ENCODE measurements at regions not wholly inside any gene's neighbourhood (a gene's known extent, or its start where the extent isn't known, plus 50 kb on each side); places are given as distances from the start of the nearest gene placed in this dataset.

- no peak for DNase-seq (ENCODE audit: low read depth in 1 of 2, low spot score in 1 of 2)
- no peak for TF ChIP-seq CTCF (IDR thresholded peaks at IDR 0.05; ENCODE audit: insufficient read depth, low read length)
- no peak for TF ChIP-seq REST (IDR thresholded peaks at IDR 0.05; ENCODE audit: insufficient replicate concordance, low read depth)
- TF ChIP-seq SPI1 (IDR thresholded peaks at IDR 0.05; ENCODE audit: borderline replicate concordance, low read depth) = no peak
- no peak for TF ChIP-seq POLR2AphosphoS5 (IDR thresholded peaks at IDR 0.05; ENCODE audit: low read depth)
- TF ChIP-seq GABPA (IDR thresholded peaks at IDR 0.05; ENCODE audit: low read depth) = no peak
- H3K27ac ChIP-seq (replicated peaks) = no peak overlapping the region
- H3K27me3 ChIP-seq (ENCODE audit: insufficient read depth, poor library complexity, severe bottlenecking) = peaks cover 2% of the 10 kb centered on the region
- no peak overlapping the region for H3K4me3 ChIP-seq (replicated peaks; ENCODE audit: insufficient read depth, low read length)
These were observed 370.2 kb downstream of the DUSP10 start for GRCh38 chr1:221371705-221372104.

- Histone ChIP-seq H3K4me3 (replicated peaks; ENCODE audit: insufficient read depth, low read length) (no peak overlapping the region), H3K27me3 (ENCODE audit: insufficient read depth, poor library complexity, severe bottlenecking) (peaks cover 2% of the 10 kb centered on the region), H3K27ac (replicated peaks) (no peak overlapping the region)
- TF ChIP-seq SPI1 (IDR thresholded peaks at IDR 0.05; ENCODE audit: borderline replicate concordance, low read depth) (no peak), GABPA (IDR thresholded peaks at IDR 0.05; ENCODE audit: low read depth) (no peak), CTCF (IDR thresholded peaks at IDR 0.05; ENCODE audit: insufficient read depth, low read length) (no peak), POLR2AphosphoS5 (IDR thresholded peaks at IDR 0.05; ENCODE audit: low read depth) (no peak), REST (IDR thresholded peaks at IDR 0.05; ENCODE audit: insufficient replicate concordance, low read depth) (no peak)
- no peak for DNase-seq (ENCODE audit: low read depth in 1 of 2, low spot score in 1 of 2)
These were observed 368.1 kb downstream of the DUSP10 start for GRCh38 chr1:221373795-221374194.

- H3K27ac ChIP-seq (replicated peaks) = no peak overlapping the region
- TF ChIP-seq GABPA (IDR thresholded peaks at IDR 0.05; ENCODE audit: low read depth) = no peak
- TF ChIP-seq SPI1 (IDR thresholded peaks at IDR 0.05; ENCODE audit: borderline replicate concordance, low read depth) = no peak
- TF ChIP-seq CTCF (IDR thresholded peaks at IDR 0.05; ENCODE audit: insufficient read depth, low read length) = no peak
- no peak for TF ChIP-seq REST (IDR thresholded peaks at IDR 0.05; ENCODE audit: insufficient replicate concordance, low read depth)
- no peak for TF ChIP-seq POLR2AphosphoS5 (IDR thresholded peaks at IDR 0.05; ENCODE audit: low read depth)
- DNase-seq (ENCODE audit: low read depth in 1 of 2, low spot score in 1 of 2) = no peak
- peaks cover 2% of the 10 kb centered on the region for H3K27me3 ChIP-seq (ENCODE audit: insufficient read depth, poor library complexity, severe bottlenecking)
- no peak overlapping the region for H3K4me3 ChIP-seq (replicated peaks; ENCODE audit: insufficient read depth, low read length)
These were observed 365.6 kb downstream of the DUSP10 start for GRCh38 chr1:221376286-221376685.
